LNCaP clone FGC (cell line): ENCODE measurements at regions not wholly inside any gene's neighbourhood (a gene's known extent, or its start where the extent isn't known, plus 50 kb on each side); places are given as distances from the start of the nearest gene placed in this dataset.

Experiments used
- DNase-seq: peaks from one replicate; pipeline ENCODE4 v3.0.0-alpha.2; 2011; ENCODE audit warnings: low read depth
- H3K4me3 ChIP-seq: 2 replicates; pipeline ENCODE4 v1.5.1; 2011; ENCODE audit warnings: mild to moderate bottlenecking, low read depth, low read length, control low read depth
- TF ChIP-seq, protein P1 (sequence below): IDR thresholded peaks from 2 replicates; pipeline ENCODE4 v1.5.1; 2012; ENCODE audit warnings: mild to moderate bottlenecking; ENCODE audit not compliant: control insufficient read depth, insufficient read depth; ENCODE audit errors: extremely low read depth

DNA sequence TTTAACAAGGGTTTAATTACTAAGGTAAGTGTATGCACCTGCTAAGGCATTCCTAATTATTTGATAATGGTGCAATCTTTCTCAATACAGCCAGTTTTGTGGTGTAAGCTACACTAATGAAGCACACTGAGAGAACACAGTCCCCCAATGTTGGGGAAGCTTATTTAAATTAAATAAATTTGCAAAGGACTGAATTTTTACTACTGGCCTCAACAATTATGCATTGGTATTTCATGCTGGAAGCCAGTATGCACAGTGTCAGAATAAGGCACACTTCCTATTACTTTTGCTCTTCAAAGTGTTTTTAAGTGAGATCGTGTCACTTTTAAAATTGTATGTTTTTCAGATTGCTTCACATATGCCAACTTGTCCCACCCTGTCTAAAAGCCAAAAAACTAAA is 103.2 kb upstream of the ZNF521 start:
- TF ChIP-seq, protein P1, sequence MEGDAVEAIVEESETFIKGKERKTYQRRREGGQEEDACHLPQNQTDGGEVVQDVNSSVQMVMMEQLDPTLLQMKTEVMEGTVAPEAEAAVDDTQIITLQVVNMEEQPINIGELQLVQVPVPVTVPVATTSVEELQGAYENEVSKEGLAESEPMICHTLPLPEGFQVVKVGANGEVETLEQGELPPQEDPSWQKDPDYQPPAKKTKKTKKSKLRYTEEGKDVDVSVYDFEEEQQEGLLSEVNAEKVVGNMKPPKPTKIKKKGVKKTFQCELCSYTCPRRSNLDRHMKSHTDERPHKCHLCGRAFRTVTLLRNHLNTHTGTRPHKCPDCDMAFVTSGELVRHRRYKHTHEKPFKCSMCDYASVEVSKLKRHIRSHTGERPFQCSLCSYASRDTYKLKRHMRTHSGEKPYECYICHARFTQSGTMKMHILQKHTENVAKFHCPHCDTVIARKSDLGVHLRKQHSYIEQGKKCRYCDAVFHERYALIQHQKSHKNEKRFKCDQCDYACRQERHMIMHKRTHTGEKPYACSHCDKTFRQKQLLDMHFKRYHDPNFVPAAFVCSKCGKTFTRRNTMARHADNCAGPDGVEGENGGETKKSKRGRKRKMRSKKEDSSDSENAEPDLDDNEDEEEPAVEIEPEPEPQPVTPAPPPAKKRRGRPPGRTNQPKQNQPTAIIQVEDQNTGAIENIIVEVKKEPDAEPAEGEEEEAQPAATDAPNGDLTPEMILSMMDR = no peak

DNA sequence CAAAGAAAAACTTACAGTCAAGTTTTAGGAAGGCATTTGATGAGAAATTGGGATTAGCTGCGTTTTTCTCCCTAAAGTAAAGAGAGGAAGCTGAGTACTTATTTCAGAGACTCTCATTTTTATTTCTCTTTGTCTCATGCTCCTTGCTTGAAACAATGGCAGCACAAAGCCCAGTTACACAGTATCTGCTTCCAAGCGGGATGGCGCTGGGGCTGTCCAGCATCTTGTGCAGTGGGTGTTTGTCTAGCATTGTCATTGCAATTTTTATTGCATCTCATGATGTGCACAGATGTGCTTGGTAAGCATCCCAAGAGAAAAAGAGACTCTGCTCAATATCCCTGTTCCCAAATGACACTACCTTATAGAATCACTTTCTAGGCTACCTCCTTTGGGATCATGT is 102.8 kb upstream of the ZNF521 start:
- no peak overlapping the region for H3K4me3 ChIP-seq
- TF ChIP-seq, protein P1 = no peak
- DNase-seq = no peak

More for the DNA sequence above, 103.2 kb upstream of the ZNF521 start:
- no peak for DNase-seq
- H3K4me3 ChIP-seq = no peak overlapping the region

- no peak overlapping the region for H3K4me3 ChIP-seq
- DNase-seq = no peak
- TF ChIP-seq, protein P1 = no peak
Measured at GRCh38 chr18:25454270-25454659, 102.3 kb upstream of the ZNF521 start.

DNA sequence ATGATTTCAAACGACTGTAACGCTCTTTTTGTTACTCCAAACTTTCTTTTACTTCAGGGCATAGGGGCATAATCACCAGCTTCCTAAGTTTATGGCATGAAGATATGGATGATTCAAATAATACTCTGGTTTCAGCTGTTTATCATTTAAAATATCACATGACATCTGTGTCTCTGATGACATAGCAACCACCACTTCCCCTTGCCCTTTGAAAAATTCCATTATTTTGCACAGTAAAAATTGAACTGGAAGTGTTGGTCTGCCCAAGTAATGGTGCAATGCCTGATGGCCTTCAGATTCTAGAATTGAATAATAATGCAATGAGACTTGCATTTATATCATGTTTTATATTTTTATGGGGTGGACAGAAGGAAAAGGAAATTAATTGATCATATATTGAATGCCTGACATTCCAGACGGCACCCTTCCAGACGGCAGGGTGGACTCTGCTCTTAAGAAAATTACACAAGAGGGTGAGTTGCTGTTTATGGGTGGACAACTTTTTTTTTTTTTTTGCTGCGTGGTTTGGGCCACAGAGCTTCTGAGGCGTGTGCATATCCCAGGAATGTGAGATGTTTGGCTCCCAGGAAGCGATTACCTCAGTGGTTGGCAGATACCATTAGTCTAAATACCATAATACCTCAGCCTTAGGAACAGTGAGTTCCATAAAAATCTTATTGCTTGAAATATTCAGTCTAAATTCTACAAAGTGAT is 101.7 kb upstream of the ZNF521 start:
- DNase-seq = no peak

DNA sequence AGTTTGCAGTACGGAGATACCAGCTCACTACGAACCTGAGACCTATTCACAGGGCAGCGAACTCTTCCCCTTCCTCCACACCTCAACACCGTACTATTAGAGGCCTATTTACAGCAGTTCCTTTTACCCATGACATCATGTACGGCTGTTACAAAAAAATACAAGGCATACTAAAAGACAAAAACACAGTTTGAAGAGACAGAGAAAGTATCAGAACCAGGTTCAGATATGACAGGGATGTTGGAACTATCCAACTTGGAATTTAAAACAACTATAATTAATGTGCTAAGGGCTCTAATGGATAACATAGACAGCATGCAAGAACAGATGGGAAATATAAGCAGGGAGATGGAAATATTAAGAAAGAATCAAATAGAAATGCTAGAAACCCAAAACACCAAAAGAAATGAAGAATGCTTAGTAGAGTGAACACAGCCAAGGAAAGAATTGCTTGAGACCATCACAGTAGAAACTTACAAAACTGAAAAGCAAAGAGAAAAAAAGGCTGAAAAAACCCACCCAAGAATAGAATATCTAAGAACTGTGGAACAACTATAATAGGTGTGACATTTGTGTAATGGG is 99.2 kb upstream of the ZNF521 start:
- H3K4me3 ChIP-seq = no peak overlapping the region
- no peak for DNase-seq

More for the DNA sequence above, 101.7 kb upstream of the ZNF521 start:
- TF ChIP-seq, protein P1 = no peak
- H3K4me3 ChIP-seq = no peak overlapping the region

GRCh38 chr18:25449046-25449445 is 97.1 kb upstream of the ZNF521 start:
- TF ChIP-seq, protein P1 = no peak
- H3K4me3 ChIP-seq = no peak overlapping the region
- no peak for DNase-seq

More for the DNA sequence above, 99.2 kb upstream of the ZNF521 start:
- TF ChIP-seq, protein P1 = no peak
